HG03025 (cell line): ENCODE measurements at regions not wholly inside any gene's neighbourhood (a gene's known extent, or its start where the extent isn't known, plus 50 kb on each side); places are given as distances from the start of the nearest gene placed in this dataset.

ENCODE experiments used
- ATAC-seq: cut with Tn5 transposase; IDR thresholded peaks from one replicate; pipeline ENCODE4 v1.9.1; 2021; ENCODE audit warnings: mild to moderate bottlenecking, moderate library complexity; ENCODE audit not compliant: unreplicated experiment, low FRiP score

- no peak for ATAC-seq
These were observed 64.4 kb upstream of the FZD10 start for GRCh38 chr12:130097798-130098255.

GRCh38 chr12:130098301-130099005, 63.8 kb upstream of the FZD10 start:
- ATAC-seq: no peak

GRCh38 chr12:130100634-130101362, 61.5 kb upstream of the FZD10 start:
- ATAC-seq: no peak

- no peak for ATAC-seq
These were observed 60.9 kb upstream of the FZD10 start for GRCh38 chr12:130101370-130101769.

- ATAC-seq: no peak
These were observed 60.0 kb upstream of the FZD10 start for GRCh38 chr12:130102266-130102665.

- ATAC-seq: no peak
These were observed 57.6 kb upstream of the FZD10 start for GRCh38 chr12:130104571-130105106.

- ATAC-seq: no peak
These were observed 53.0 kb upstream of the FZD10 start for GRCh38 chr12:130109062-130109945.

GRCh38 chr12:130110914-130111313, 51.4 kb upstream of the FZD10 start:
- no peak for ATAC-seq

GRCh38 chr12:130111965-130112496, 50.2 kb upstream of the FZD10 start:
- no peak for ATAC-seq
